Caco-2 (cell line): ENCODE measurements at regions not wholly inside any gene's neighbourhood (a gene's known extent, or its start where the extent isn't known, plus 50 kb on each side); places are given as distances from the start of the nearest gene placed in this dataset.

Source experiments
- BruUV-seq: library from RNA; stranded (reverse); fragments of 400-500 nt; replicated peaks from 2 replicates; lab custom pipeline; 2021; lab: Mats Ljungman, UMichigan
- CTCF ChIA-PET: fragments of 300-600 bp; sonication (Branson Sonifier 250); formaldehyde crosslinking; loops from one replicate; lab custom pipeline; 2022; ENCODE audit warnings: antibody characterized with exemption; lab: Charles Lee
- POLR2A ChIA-PET: fragments of 300-600 bp; sonication (Branson Sonifier 250); formaldehyde crosslinking; loops from one replicate; lab custom pipeline; 2022; ENCODE audit warnings: antibody characterized with exemption; lab: Charles Lee
- DNase-seq, 2 experiments: peaks; one replicate each; pipeline versions ENCODE4 v3.0.0 to v3.0.0-alpha.2; 2020 to 2022
- H3K27me3 ChIP-seq: replicated peaks from 2 replicates; pipeline ENCODE4 v1.6.0; 2011; ENCODE audit warnings: low read length; ENCODE audit not compliant: control insufficient read depth, insufficient read depth
- H3K36me3 ChIP-seq: 2 replicates; pipeline ENCODE4 v1.5.1; 2011; ENCODE audit warnings: low read length; ENCODE audit not compliant: control insufficient read depth, insufficient read depth
- H3K4me1 ChIP-seq: fragments of 250-450 bp; sonication (Bioruptor Pico); 2 replicates; pipeline ENCODE4 v1.5.1; 2020; ENCODE audit warnings: mild to moderate bottlenecking
- H3K4me3 ChIP-seq: 2 replicates; pipeline ENCODE4 v1.5.1; 2011; ENCODE audit warnings: low read depth, mild to moderate bottlenecking, control low read depth, low read length
- H3K9me3 ChIP-seq: fragments of 250-450 bp; sonication (Bioruptor Pico); 2 replicates; pipeline ENCODE4 v1.5.1; 2020; ENCODE audit warnings: mild to moderate bottlenecking, moderate library complexity
- H3K27ac Mint-ChIP-seq: one replicate; pipeline ENCODE4 v1.8.0; 2022; ENCODE audit warnings: mixed read lengths; ENCODE audit not compliant: unreplicated experiment
- H3K27me3 Mint-ChIP-seq: one replicate; pipeline ENCODE4 v1.8.0; 2022; ENCODE audit warnings: mixed read lengths; ENCODE audit not compliant: insufficient read depth, unreplicated experiment
- H3K36me3 Mint-ChIP-seq: one replicate; pipeline ENCODE4 v1.8.0; 2022; ENCODE audit warnings: mild to moderate bottlenecking, mixed read lengths; ENCODE audit not compliant: insufficient read depth, unreplicated experiment
- H3K4me1 Mint-ChIP-seq: one replicate; pipeline ENCODE4 v1.8.0; 2022; ENCODE audit warnings: low read depth, mixed read lengths; ENCODE audit not compliant: unreplicated experiment
- H3K4me3 Mint-ChIP-seq: one replicate; pipeline ENCODE4 v1.8.0; 2022; ENCODE audit warnings: mild to moderate bottlenecking, moderate library complexity, mixed read lengths; ENCODE audit not compliant: unreplicated experiment
- H3K9me3 Mint-ChIP-seq: one replicate; pipeline ENCODE4 v1.8.0; 2022; ENCODE audit warnings: mixed read lengths; ENCODE audit not compliant: unreplicated experiment
- intact Hi-C: fragments of 100-400 bp; cut with micrococcal nuclease; formaldehyde crosslinking; loops from one replicate; pipeline ENCODE4 v1.10.0; 2022; ENCODE audit not compliant: unreplicated experiment
- TF ChIP-seq, protein P1 (sequence below), 2 experiments: fragments of 200-600 bp in 1 of 2; IDR thresholded peaks; 1 replicate in 1 of 2; 2 replicates in 1 of 2; pipeline versions ENCODE4 v1.5.1 to v1.8.0; 2011 to 2022; ENCODE audit warnings: antibody characterized with exemption in 1 of 2, control low read depth in 1 of 2, inconsistent platforms in 1 of 2, low read depth in 1 of 2, low read length in 1 of 2, mild to moderate bottlenecking in 1 of 2, moderate library complexity in 1 of 2; ENCODE audit not compliant: insufficient read depth in 1 of 2, severe bottlenecking in 1 of 2, unreplicated experiment in 1 of 2

DNA sequence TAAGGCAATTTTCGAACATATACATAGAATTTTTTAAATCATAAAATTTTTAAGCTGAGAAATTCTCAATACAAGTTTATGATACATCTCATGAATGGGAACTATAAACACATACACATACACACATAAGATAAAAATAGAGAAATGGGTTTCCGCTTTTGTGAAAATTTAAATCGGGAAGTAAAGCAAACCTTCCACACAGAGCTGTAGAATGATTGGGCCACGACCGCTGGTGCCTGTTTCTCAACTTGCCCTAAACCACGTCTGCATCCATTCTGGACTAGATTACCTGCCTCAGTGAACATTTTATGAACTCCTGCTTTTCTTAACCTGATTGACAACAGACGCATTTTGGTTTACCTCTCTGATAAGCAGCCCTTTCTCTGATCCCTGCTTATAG lies 264.4 kb downstream of the SKAP2 start:
- Histone ChIP-seq H3K36me3 (no peaks in the 10 kb centered on the region), H3K4me3 (no peak overlapping the region), H3K9me3 (no peaks in the 10 kb centered on the region), H3K4me1 (no peaks in the 10 kb centered on the region; the same call in 1 of the 2 replicates), H3K27me3 (no peaks in the 10 kb centered on the region)
- Mint-ChIP-seq H3K27ac (no peak overlapping the region), H3K4me1 (no peaks in the 10 kb centered on the region), H3K4me3 (no peak overlapping the region), H3K36me3 (no peaks in the 10 kb centered on the region), H3K27me3 (peaks cover 21% of the 10 kb centered on the region), H3K9me3 (no peaks in the 10 kb centered on the region)
- TF ChIP-seq, protein P1, sequence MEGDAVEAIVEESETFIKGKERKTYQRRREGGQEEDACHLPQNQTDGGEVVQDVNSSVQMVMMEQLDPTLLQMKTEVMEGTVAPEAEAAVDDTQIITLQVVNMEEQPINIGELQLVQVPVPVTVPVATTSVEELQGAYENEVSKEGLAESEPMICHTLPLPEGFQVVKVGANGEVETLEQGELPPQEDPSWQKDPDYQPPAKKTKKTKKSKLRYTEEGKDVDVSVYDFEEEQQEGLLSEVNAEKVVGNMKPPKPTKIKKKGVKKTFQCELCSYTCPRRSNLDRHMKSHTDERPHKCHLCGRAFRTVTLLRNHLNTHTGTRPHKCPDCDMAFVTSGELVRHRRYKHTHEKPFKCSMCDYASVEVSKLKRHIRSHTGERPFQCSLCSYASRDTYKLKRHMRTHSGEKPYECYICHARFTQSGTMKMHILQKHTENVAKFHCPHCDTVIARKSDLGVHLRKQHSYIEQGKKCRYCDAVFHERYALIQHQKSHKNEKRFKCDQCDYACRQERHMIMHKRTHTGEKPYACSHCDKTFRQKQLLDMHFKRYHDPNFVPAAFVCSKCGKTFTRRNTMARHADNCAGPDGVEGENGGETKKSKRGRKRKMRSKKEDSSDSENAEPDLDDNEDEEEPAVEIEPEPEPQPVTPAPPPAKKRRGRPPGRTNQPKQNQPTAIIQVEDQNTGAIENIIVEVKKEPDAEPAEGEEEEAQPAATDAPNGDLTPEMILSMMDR (IDR thresholded peaks at IDR 0.05; ENCODE audit: insufficient read depth in 1 of 2, low read depth in 1 of 2, low read length in 1 of 2, severe bottlenecking in 1 of 2, unreplicated experiment in 1 of 2): no peak
- ChIA-PET CTCF (no interaction called here), POLR2A (no interaction called here)
- BruUV-seq: no TSS peak
- no peak for DNase-seq
- intact Hi-C loops: no loop called here

DNA sequence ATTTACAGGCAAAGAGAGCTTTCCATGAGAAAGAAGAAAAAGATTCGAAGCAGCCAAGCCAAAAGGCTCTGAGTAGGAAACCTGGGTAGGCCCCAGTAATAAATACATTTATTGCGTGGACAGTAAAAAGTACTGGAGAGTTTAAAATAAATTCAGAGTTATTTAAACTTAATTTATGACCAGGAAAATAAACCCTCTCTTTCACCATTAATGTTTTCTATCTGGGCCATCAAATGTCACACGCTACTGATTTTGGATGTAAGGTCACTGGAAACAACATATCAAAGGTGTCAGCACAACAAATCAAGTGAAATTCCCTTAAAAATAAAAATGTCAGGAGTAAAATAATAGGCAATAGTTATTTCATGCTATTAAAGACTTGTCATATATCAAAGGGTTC lies 264.0 kb downstream of the SKAP2 start:
- Histone ChIP-seq H3K9me3 (no peaks in the 10 kb centered on the region), H3K27me3 (no peaks in the 10 kb centered on the region), H3K4me1 (no peaks in the 10 kb centered on the region; the same call in 1 of the 2 replicates), H3K4me3 (no peak overlapping the region), H3K36me3 (no peaks in the 10 kb centered on the region)
- H3K9me3 Mint-ChIP-seq: no peaks in the 10 kb centered on the region
- H3K4me1 Mint-ChIP-seq: no peaks in the 10 kb centered on the region
- H3K27me3 Mint-ChIP-seq: peaks cover 22% of the 10 kb centered on the region
- CTCF ChIA-PET: no interaction called here
- H3K36me3 Mint-ChIP-seq: no peaks in the 10 kb centered on the region
- BruUV-seq: no TSS peak
- intact Hi-C loops: no loop called here
- TF ChIP-seq, protein P1 (IDR thresholded peaks at IDR 0.05; ENCODE audit: insufficient read depth in 1 of 2, low read depth in 1 of 2, low read length in 1 of 2, severe bottlenecking in 1 of 2, unreplicated experiment in 1 of 2): no peak
- H3K27ac Mint-ChIP-seq: no peak overlapping the region
- POLR2A ChIA-PET: no interaction called here
- no peak for DNase-seq
- no peak overlapping the region for H3K4me3 Mint-ChIP-seq

DNA sequence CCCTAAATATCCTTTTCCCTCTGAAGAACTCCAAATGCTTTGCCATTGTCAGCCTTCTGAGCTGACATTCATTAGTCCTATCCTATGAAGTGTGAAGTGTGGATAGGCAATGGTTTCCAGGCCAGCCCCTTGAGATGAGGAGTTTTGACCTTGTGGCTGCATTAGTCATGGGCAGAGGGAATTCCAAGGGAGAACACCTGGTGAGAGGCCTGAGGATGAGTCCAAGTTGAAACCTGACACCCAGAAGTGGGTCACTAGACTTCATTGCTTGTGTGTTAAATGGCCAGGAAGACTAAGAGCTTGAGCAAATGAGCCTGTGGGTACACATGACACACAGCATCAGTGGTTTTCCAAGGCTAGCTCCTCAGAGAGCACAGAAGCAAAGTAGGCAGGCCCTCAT lies 260.8 kb downstream of the SKAP2 start:
- ChIA-PET POLR2A (no interaction called here), CTCF (interaction anchor here (0.6 kb wide), 1 partner anchor 1077 kb away, joined by 3 read pairs; no protein-coding TSS in a partner anchor)
- no peak overlapping the region for H3K4me3 ChIP-seq
- TF ChIP-seq, protein P1 (IDR thresholded peaks at IDR 0.05; ENCODE audit: insufficient read depth in 1 of 2, low read depth in 1 of 2, low read length in 1 of 2, severe bottlenecking in 1 of 2, unreplicated experiment in 1 of 2): no peak
- DNase-seq: no peak
- no peaks in the 10 kb centered on the region for H3K36me3 ChIP-seq
- Mint-ChIP-seq H3K9me3 (no peaks in the 10 kb centered on the region), H3K36me3 (no peaks in the 10 kb centered on the region), H3K27me3 (peaks cover 37% of the 10 kb centered on the region), H3K4me1 (no peaks in the 10 kb centered on the region), H3K27ac (no peak overlapping the region), H3K4me3 (no peak overlapping the region)
- H3K4me1 ChIP-seq: no peaks in the 10 kb centered on the region
- no peaks in the 10 kb centered on the region for H3K27me3 ChIP-seq
- no TSS peak for BruUV-seq
- no peaks in the 10 kb centered on the region for H3K9me3 ChIP-seq
- intact Hi-C loops: no loop called here
